ENCODE measurements at regions not wholly inside any gene's neighbourhood (a gene's known extent, or its start where the extent isn't known, plus 50 kb on each side); places are given as distances from the start of the nearest gene placed in this dataset.
A peak's percentile ranks its signal among the peaks of the same experiment; 100 is the strongest.

DNA sequence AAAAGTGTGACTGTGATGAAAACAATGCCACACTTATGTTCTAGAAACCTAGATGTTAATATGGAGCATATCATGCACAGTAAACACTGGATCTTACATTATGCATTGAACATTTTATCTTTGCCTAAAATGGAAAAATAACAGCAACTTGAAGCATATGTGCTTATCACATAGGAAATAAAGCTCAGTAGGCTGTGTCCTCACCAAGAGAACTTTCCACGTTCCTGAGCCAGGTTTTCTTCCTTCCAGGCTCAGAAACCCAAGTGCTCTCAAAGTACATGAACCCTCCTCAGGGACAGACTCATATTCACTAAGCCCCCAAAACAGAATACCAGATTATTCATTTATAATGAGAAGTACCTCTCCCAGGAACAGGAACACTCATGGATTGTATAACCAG is 79.4 kb upstream of the PRKAR2B start:
- Histone ChIP-seq H3K36me3 (no peaks in the 10 kb centered on the region), H3K27me3 (no peaks in the 10 kb centered on the region), H3K27ac (no peak overlapping the region), H3K9me3 (no peaks in the 10 kb centered on the region), H3K4me3 (no peak overlapping the region), H3K4me1 (no peaks in the 10 kb centered on the region)
- intact Hi-C loops (cut with DNase I; ENCODE audit: low total_unique reads), result loop anchor here (10.0 kb wide), 1 partner anchor 180 kb away; no protein-coding TSS in a partner anchor
- WGBS, 5 donors, result 12 to 54% (median 45%) methylated on average over 1 of the region's 1 CpG
- TF ChIP-seq, protein P1, sequence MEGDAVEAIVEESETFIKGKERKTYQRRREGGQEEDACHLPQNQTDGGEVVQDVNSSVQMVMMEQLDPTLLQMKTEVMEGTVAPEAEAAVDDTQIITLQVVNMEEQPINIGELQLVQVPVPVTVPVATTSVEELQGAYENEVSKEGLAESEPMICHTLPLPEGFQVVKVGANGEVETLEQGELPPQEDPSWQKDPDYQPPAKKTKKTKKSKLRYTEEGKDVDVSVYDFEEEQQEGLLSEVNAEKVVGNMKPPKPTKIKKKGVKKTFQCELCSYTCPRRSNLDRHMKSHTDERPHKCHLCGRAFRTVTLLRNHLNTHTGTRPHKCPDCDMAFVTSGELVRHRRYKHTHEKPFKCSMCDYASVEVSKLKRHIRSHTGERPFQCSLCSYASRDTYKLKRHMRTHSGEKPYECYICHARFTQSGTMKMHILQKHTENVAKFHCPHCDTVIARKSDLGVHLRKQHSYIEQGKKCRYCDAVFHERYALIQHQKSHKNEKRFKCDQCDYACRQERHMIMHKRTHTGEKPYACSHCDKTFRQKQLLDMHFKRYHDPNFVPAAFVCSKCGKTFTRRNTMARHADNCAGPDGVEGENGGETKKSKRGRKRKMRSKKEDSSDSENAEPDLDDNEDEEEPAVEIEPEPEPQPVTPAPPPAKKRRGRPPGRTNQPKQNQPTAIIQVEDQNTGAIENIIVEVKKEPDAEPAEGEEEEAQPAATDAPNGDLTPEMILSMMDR (IDR thresholded peaks at IDR 0.05), result no peak
- TF ChIP-seq EP300 (IDR thresholded peaks at IDR 0.05) (no peak), POLR2AphosphoS5 (IDR thresholded peaks at IDR 0.05) (no peak), POLR2A (IDR thresholded peaks at IDR 0.05) (no peak)
- peak in 1 of 2 donors; percentile 23 for DNase-seq

DNA sequence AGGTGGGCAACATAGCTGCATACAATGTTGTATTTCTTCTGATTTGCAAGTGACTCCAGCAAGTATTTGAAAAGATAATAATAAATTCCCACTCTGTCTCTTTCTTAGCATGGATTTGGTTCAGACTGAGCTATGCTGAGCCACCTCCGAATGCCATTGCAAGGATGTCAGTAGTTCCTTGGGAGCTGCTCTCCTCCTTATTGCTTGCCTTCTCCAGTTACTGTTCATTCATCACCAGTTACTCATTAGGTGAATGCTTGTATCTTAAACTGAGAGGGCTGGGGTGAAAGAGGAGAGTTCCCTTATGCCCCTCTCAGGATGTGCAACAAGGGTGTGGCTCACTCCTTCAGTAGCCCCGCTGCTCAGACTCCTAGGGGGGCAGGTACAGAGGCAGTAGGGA is 78.4 kb upstream of the PRKAR2B start:
- H3K4me3 ChIP-seq, result no peak overlapping the region
- H3K27me3 ChIP-seq, result no peaks in the 10 kb centered on the region
- no peaks in the 10 kb centered on the region for H3K36me3 ChIP-seq
- no peak for DNase-seq
- no peaks in the 10 kb centered on the region for H3K4me1 ChIP-seq
- no peak overlapping the region for H3K27ac ChIP-seq
- 68 to 79% (median 75%) methylated on average over 2 of the region's 2 CpGs for WGBS, 5 donors
- intact Hi-C loops (cut with DNase I; ENCODE audit: low total_unique reads), result loop anchor here (10.0 kb wide), 1 partner anchor 179 kb away; no protein-coding TSS in a partner anchor
- TF ChIP-seq, protein P1 (IDR thresholded peaks at IDR 0.05), result no peak
- TF ChIP-seq POLR2A (IDR thresholded peaks at IDR 0.05) (no peak), EP300 (IDR thresholded peaks at IDR 0.05) (no peak), POLR2AphosphoS5 (IDR thresholded peaks at IDR 0.05) (no peak)
- H3K9me3 ChIP-seq, result no peaks in the 10 kb centered on the region

DNA sequence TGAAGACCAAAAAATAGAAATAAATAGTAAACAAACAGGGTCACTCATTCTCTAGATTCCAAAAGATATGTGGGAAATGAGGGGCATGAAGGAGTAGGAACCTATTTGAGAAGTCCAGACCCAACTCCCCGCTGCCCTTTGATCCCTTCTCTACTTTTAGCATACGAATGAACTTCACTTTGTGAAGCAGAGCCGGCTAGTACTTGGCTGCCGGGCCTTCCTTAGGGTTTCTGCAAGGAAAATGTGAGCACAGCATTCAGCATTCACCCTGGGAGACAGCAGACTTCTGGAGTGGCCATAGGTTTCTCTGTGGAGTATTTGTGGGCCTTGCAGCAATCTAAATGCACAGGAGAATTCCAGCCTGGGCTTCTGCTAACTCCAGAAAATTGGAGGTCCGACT is 76.3 kb upstream of the PRKAR2B start:
- H3K27me3 ChIP-seq, result no peaks in the 10 kb centered on the region
- no peak overlapping the region for H3K27ac ChIP-seq
- no peak for TF ChIP-seq POLR2A (IDR thresholded peaks at IDR 0.05)
- TF ChIP-seq, protein P1 (IDR thresholded peaks at IDR 0.05), result no peak
- no peak for TF ChIP-seq EP300 (IDR thresholded peaks at IDR 0.05)
- no peak for TF ChIP-seq POLR2AphosphoS5 (IDR thresholded peaks at IDR 0.05)
- 77 to 83% (median 81%) methylated on average over 5 of the region's 5 CpGs for WGBS, 5 donors
- H3K36me3 ChIP-seq, result no peaks in the 10 kb centered on the region
- no peaks in the 10 kb centered on the region for H3K9me3 ChIP-seq
- H3K4me3 ChIP-seq, result no peak overlapping the region
- no peaks in the 10 kb centered on the region for H3K4me1 ChIP-seq
- DNase-seq, result no peak
- intact Hi-C loops (cut with DNase I; ENCODE audit: low total_unique reads), result loop anchor here (10.0 kb wide), 1 partner anchor 177 kb away; no protein-coding TSS in a partner anchor

DNA sequence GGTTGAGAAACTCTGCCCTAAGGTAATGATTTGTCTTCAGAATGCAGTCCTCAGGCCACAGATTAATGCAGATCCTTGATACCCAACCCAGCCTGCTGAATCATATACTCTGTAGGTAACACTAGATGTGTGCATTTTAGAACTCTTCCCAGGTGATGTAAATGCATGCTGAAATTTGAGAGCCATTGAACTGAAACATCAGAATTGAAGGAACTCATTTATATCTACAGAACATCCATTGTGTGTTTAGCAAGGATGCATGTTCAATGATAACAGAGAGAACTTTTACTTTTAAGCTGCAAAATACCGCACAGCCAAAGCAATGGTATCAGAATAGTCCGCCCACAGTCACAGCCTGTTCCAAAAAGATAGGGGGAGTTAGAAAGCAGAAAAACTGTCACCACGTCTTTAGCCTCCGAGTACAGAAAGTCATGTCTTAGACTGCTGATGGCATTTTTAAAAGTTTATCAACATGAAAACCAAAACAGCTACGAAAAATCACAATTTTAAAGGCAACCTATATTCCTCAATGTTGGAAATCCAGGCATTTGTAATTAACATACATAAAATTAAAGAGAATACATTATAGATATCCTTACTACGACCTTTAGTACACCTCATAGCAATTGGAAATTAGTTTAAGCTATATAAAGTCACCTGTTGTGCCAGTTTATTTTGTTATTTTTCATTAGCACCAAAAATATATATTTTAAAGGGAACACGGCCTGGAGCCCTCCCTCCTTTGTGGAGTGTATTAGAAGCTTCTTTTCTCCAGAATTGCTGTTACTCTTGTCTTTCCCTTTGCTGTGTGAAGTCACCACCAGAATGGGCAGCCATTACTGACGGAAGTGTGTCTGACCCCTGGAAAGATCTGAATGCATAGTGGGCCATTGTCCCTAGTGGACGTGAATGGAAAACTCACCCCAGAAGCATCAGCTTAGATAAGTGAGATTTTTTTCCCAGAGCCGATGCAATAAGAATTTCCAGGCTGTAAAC is 65.8 kb upstream of the PRKAR2B start:
- no peak for DNase-seq
- Histone ChIP-seq H3K27ac (no peak overlapping the region), H3K4me1 (no peaks in the 10 kb centered on the region), H3K27me3 (no peaks in the 10 kb centered on the region), H3K36me3 (no peaks in the 10 kb centered on the region), H3K4me3 (no peak overlapping the region), H3K9me3 (no peaks in the 10 kb centered on the region)
- intact Hi-C loops (cut with DNase I; ENCODE audit: low total_unique reads), result no loop called here
- TF ChIP-seq, protein P1 (IDR thresholded peaks at IDR 0.05), result no peak
- TF ChIP-seq POLR2AphosphoS5 (IDR thresholded peaks at IDR 0.05) (no peak), EP300 (IDR thresholded peaks at IDR 0.05) (no peak), POLR2A (IDR thresholded peaks at IDR 0.05) (no peak)
- 81 to 86% (median 82%) methylated on average over 10 of the region's 10 CpGs for WGBS, 5 donors

All from stomach (tissue), 8 donors.